GM21723 (cell line): ENCODE measurements at regions not wholly inside any gene's neighbourhood (a gene's known extent, or its start where the extent isn't known, plus 50 kb on each side); places are given as distances from the start of the nearest gene placed in this dataset.

ENCODE experiments used
- ATAC-seq: cut with Tn5 transposase; IDR thresholded peaks from one replicate; pipeline ENCODE4 v1.9.1; 2021; ENCODE audit warnings: mild to moderate bottlenecking, moderate library complexity; ENCODE audit not compliant: unreplicated experiment

- no peak for ATAC-seq
These were observed 964.7 kb upstream of the ZEB2 start for GRCh38 chr2:145484448-145485097.

GRCh38 chr2:145483854-145484253 is 963.9 kb upstream of the ZEB2 start:
- ATAC-seq, result no peak

GRCh38 chr2:145481334-145481922 is 961.5 kb upstream of the ZEB2 start:
- ATAC-seq, result no peak

- ATAC-seq, result no peak
These were observed 944.9 kb upstream of the ZEB2 start for GRCh38 chr2:145464866-145465265.

GRCh38 chr2:145460112-145460511 is 940.2 kb upstream of the ZEB2 start:
- no peak for ATAC-seq

GRCh38 chr2:145431181-145431951 is 911.4 kb upstream of the ZEB2 start:
- no peak for ATAC-seq

GRCh38 chr2:145423809-145424208 is 903.9 kb upstream of the ZEB2 start:
- no peak for ATAC-seq

- no peak for ATAC-seq
These were observed 902.7 kb upstream of the ZEB2 start for GRCh38 chr2:145422576-145422975.

- ATAC-seq, result no peak
These were observed 901.9 kb upstream of the ZEB2 start for GRCh38 chr2:145421841-145422240.

GRCh38 chr2:145416640-145417039 is 896.7 kb upstream of the ZEB2 start:
- no peak for ATAC-seq

GRCh38 chr2:145415151-145415550 is 895.2 kb upstream of the ZEB2 start:
- no peak for ATAC-seq

- no peak for ATAC-seq
These were observed 893.5 kb upstream of the ZEB2 start for GRCh38 chr2:145413261-145414030.

- peak; percentile 64 for ATAC-seq
These were observed 892.2 kb upstream of the ZEB2 start for GRCh38 chr2:145412155-145412554.

- peak; percentile 95 for ATAC-seq
These were observed 891.6 kb upstream of the ZEB2 start for GRCh38 chr2:145411493-145411892.

GRCh38 chr2:145410086-145410485 is 890.2 kb upstream of the ZEB2 start:
- ATAC-seq, result no peak

GRCh38 chr2:145408980-145409379 is 889.1 kb upstream of the ZEB2 start:
- no peak for ATAC-seq

- no peak for ATAC-seq
These were observed 884.8 kb upstream of the ZEB2 start for GRCh38 chr2:145404690-145405089.

- ATAC-seq, result no peak
These were observed 882.9 kb upstream of the ZEB2 start for GRCh38 chr2:145402706-145403277.

GRCh38 chr2:145399131-145399530 is 879.2 kb upstream of the ZEB2 start:
- ATAC-seq, result no peak

GRCh38 chr2:145394181-145394580 is 874.3 kb upstream of the ZEB2 start:
- no peak for ATAC-seq

- no peak for ATAC-seq
These were observed 867.1 kb upstream of the ZEB2 start for GRCh38 chr2:145386973-145387372.
